Astrocyte of the spinal cord (primary cell): ENCODE measurements at regions not wholly inside any gene's neighbourhood (a gene's known extent, or its start where the extent isn't known, plus 50 kb on each side); places are given as distances from the start of the nearest gene placed in this dataset.

ENCODE experiments used
- DNase-seq: peaks from one replicate; pipeline ENCODE4 v3.0.0; 2011; ENCODE audit warnings: low read depth, low spot score
- H3K4me3 ChIP-seq: 2 replicates; pipeline ENCODE4 v1.5.1; 2011; ENCODE audit warnings: low read depth, mild to moderate bottlenecking, low read length, moderate library complexity
- CTCF ChIP-seq: IDR thresholded peaks from 2 replicates; pipeline ENCODE4 v1.5.1; 2012; ENCODE audit warnings: low read depth, mild to moderate bottlenecking, low read length, inconsistent platforms
- in situ Hi-C: cut with HindIII; loops from 2 replicates; pipeline ENCODE4 v1.10.0; 2017; ENCODE audit warnings: low sequenced_read_pairs

GRCh38 chr1:56267611-56268010 is 311.8 kb downstream of the PLPP3 start:
- in situ Hi-C loops: no loop called here
- H3K4me3 ChIP-seq: no peak overlapping the region
- no peak for DNase-seq

GRCh38 chr1:56266359-56266758 is 313.0 kb downstream of the PLPP3 start:
- no peak for DNase-seq
- TF ChIP-seq CTCF: no peak
- H3K4me3 ChIP-seq: no peak overlapping the region
- in situ Hi-C loops: no loop called here

More at GRCh38 chr1:56267611-56268010, 311.8 kb downstream of the PLPP3 start:
- no peak for TF ChIP-seq CTCF

- in situ Hi-C loops: no loop called here
- H3K4me3 ChIP-seq: no peak overlapping the region
- no peak for TF ChIP-seq CTCF
- no peak for DNase-seq
These were observed 314.1 kb downstream of the PLPP3 start for GRCh38 chr1:56265216-56265615.

- in situ Hi-C loops: no loop called here
- no peak overlapping the region for H3K4me3 ChIP-seq
- TF ChIP-seq CTCF: no peak
- no peak for DNase-seq
These were observed 315.5 kb downstream of the PLPP3 start for GRCh38 chr1:56263908-56264307.

- DNase-seq: no peak
- H3K4me3 ChIP-seq: no peak overlapping the region
- TF ChIP-seq CTCF: no peak
- in situ Hi-C loops: no loop called here
These were observed 321.0 kb downstream of the PLPP3 start for GRCh38 chr1:56258371-56258770.

GRCh38 chr1:56257726-56258125 is 321.6 kb downstream of the PLPP3 start:
- no peak overlapping the region for H3K4me3 ChIP-seq
- TF ChIP-seq CTCF: no peak
- no peak for DNase-seq
- in situ Hi-C loops: no loop called here
